ENCODE measurements at regions not wholly inside any gene's neighbourhood (a gene's known extent, or its start where the extent isn't known, plus 50 kb on each side); places are given as distances from the start of the nearest gene placed in this dataset.

GRCh38 chr2:18047213-18047611 lies 168.7 kb downstream of the KCNS3 start:
- TF ChIP-seq CTCF (IDR thresholded peaks at IDR 0.05; ENCODE audit: low read depth, low read length, poor library complexity, severe bottlenecking) (no peak), EZH2phosphoT487 (IDR thresholded peaks at IDR 0.05; ENCODE audit: borderline replicate concordance, low read length) (no peak)
